GM12878 (cell line): ENCODE measurements at regions not wholly inside any gene's neighbourhood (a gene's known extent, or its start where the extent isn't known, plus 50 kb on each side); places are given as distances from the start of the nearest gene placed in this dataset.

ENCODE experiments used
- ATAC-seq: fragments of 200-7000 bp; cut with Tn5 transposase; 3 replicates; pipeline ENCODE4 v1.9.1; 2020; ENCODE audit warnings: mild to moderate bottlenecking, moderate library complexity
- BruUV-seq: library from RNA; stranded (reverse); fragments of 400-500 nt; replicated peaks from 2 replicates; lab custom pipeline; 2021; lab: Mats Ljungman, UMichigan
- CTCF ChIA-PET: fragments of 300-600 bp; sonication (Branson Sonifier 250); formaldehyde crosslinking; extraction: SDS; loops from one replicate; lab custom pipeline; 2021; ENCODE audit warnings: inconsistent platforms; lab: Yijun Ruan, JAX
- POLR2A ChIA-PET: fragments of 350-600 bp; formaldehyde crosslinking; extraction: SDS; loops from one replicate; lab custom pipeline; 2021; ENCODE audit warnings: inconsistent platforms; lab: Charles Lee
- RAD21 ChIA-PET: fragments of 300-600 bp; sonication (Branson Sonifier 250); formaldehyde crosslinking; loops from one replicate; lab custom pipeline; 2023; ENCODE audit warnings: antibody characterized with exemption; ENCODE audit not compliant: unreplicated experiment; lab: Charles Lee
- SMC1A ChIA-PET: fragments of 300-600 bp; sonication (Branson Sonifier 250); formaldehyde crosslinking; loops from one replicate; lab custom pipeline; 2023; ENCODE audit not compliant: unreplicated experiment, uncharacterized antibody; lab: Charles Lee
- DNase-seq: peaks from one replicate; pipeline ENCODE4 v3.0.0-alpha.2; 2011; ENCODE audit warnings: low read depth, low spot score
- FAIRE-seq: peaks from 3 replicates; lab custom pipeline; 2011; peaks lifted over from hg19 to GRCh38; lab: Jason Lieb, UNC
- H2AFZ ChIP-seq: 2 replicates; pipeline ENCODE4 v1.6.0; 2011; ENCODE audit warnings: low read depth, low read length, control low read depth; ENCODE audit not compliant: control insufficient read depth
- H3K27ac ChIP-seq: 2 replicates; pipeline ENCODE4 v1.5.1; 2011; ENCODE audit warnings: control low read depth; ENCODE audit not compliant: control insufficient read depth, insufficient read depth
- H3K27me3 ChIP-seq, 2 experiments: replicated peaks in 1 of 2; 2 replicates each; pipeline versions ENCODE4 v1.6.0 to v1.6.1; 2011; ENCODE audit warnings: low read length in 1 of 2; ENCODE audit not compliant: control insufficient read depth in 2 of 2, insufficient read depth in 2 of 2
- H3K36me3 ChIP-seq, 2 experiments: 2 replicates each; pipeline ENCODE4 v1.5.1; 2011; ENCODE audit warnings: low read length in 1 of 2; ENCODE audit not compliant: control insufficient read depth in 2 of 2, insufficient read depth in 2 of 2
- H3K4me1 ChIP-seq: 2 replicates; pipeline ENCODE4 v1.6.1; 2011; ENCODE audit warnings: mild to moderate bottlenecking, low read length, moderate library complexity, mixed read lengths; ENCODE audit not compliant: control insufficient read depth, insufficient read depth
- H3K4me2 ChIP-seq: 2 replicates; pipeline ENCODE4 v1.6.0; 2011; ENCODE audit warnings: control low read depth; ENCODE audit not compliant: control insufficient read depth, insufficient read depth
- H3K4me3 ChIP-seq: fragments of 200-600 bp; sonication (generic); 2 replicates; pipeline ENCODE4 v1.5.1; 2016
- H3K79me2 ChIP-seq: 2 replicates; pipeline ENCODE4 v1.6.0; 2011; ENCODE audit warnings: low read length; ENCODE audit not compliant: control insufficient read depth, insufficient read depth
- H3K9ac ChIP-seq: 2 replicates; pipeline ENCODE4 v1.8.0; 2011; ENCODE audit warnings: low read length, control low read depth, mixed read lengths; ENCODE audit not compliant: control insufficient read depth, insufficient read depth
- H3K9me3 ChIP-seq: replicated peaks from 3 replicates; pipeline ENCODE4 v1.5.1; 2011; ENCODE audit warnings: mild to moderate bottlenecking, low read length; ENCODE audit not compliant: control insufficient read depth, insufficient read depth
- H4K20me1 ChIP-seq: 2 replicates; pipeline ENCODE4 v1.6.0; 2011; ENCODE audit not compliant: control insufficient read depth, insufficient read depth
- CTCF ChIP-seq, 3 experiments: IDR thresholded peaks in 2 of 3; conservative IDR thresholded peaks in 1 of 3; 2 replicates each; pipeline ENCODE4 v1.5.1; 2011; ENCODE audit warnings: low read depth in 3 of 3, low read length in 3 of 3, mild to moderate bottlenecking in 3 of 3, control low read depth in 2 of 3, moderate library complexity in 2 of 3, inconsistent platforms in 1 of 3, mixed read lengths in 1 of 3; ENCODE audit not compliant: control insufficient read depth in 2 of 3, insufficient read depth in 1 of 3; ENCODE audit errors: extremely low read depth in 1 of 3
- GATAD2B ChIP-seq: fragments of 450-650 bp; conservative IDR thresholded peaks from 2 replicates; pipeline ENCODE4 v1.6.1; 2017; ENCODE audit warnings: low read depth, mild to moderate bottlenecking, moderate library complexity
- MYC ChIP-seq: IDR thresholded peaks from 2 replicates; pipeline ENCODE4 v1.6.1; 2011; ENCODE audit warnings: mild to moderate bottlenecking, low read length, moderate library complexity, inconsistent platforms; ENCODE audit not compliant: insufficient read depth, insufficient replicate concordance, insufficient read length, severe bottlenecking
- POLR2AphosphoS2 ChIP-seq: IDR thresholded peaks from 2 replicates; pipeline ENCODE4 v1.6.1; 2011; ENCODE audit warnings: low read depth, mild to moderate bottlenecking, low read length, improper control_type of control experiment, moderate library complexity
- POLR2AphosphoS5 ChIP-seq: IDR thresholded peaks from 2 replicates; pipeline ENCODE4 v1.6.1; 2011; ENCODE audit warnings: mild to moderate bottlenecking, low read length, inconsistent platforms
- RAD51 ChIP-seq: fragments of 450-650 bp; IDR thresholded peaks from 2 replicates; pipeline ENCODE4 v1.6.1; 2016; ENCODE audit warnings: moderate library complexity, mild to moderate bottlenecking, inconsistent platforms
- RELA ChIP-seq: fragments of 450-650 bp; IDR thresholded peaks from 2 replicates; pipeline ENCODE4 v1.8.0; 2014; ENCODE audit warnings: borderline replicate concordance; ENCODE audit not compliant: partially characterized antibody
- RFX5 ChIP-seq: IDR thresholded peaks from 2 replicates; pipeline ENCODE4 v1.6.1; 2011; ENCODE audit warnings: low read depth, low read length, improper control_type of control experiment
- SIN3A ChIP-seq: IDR thresholded peaks from 2 replicates; pipeline ENCODE4 v1.6.1; 2012; ENCODE audit warnings: low read depth, low read length, improper control_type of control experiment
- SIX5 ChIP-seq: IDR thresholded peaks from 2 replicates; pipeline ENCODE4 v1.6.1; 2011; ENCODE audit warnings: mild to moderate bottlenecking, low read depth, low read length, moderate library complexity; ENCODE audit not compliant: severe bottlenecking
- SRF ChIP-seq, 2 experiments: IDR thresholded peaks; 2 replicates each; pipeline ENCODE4 v1.6.1; 2011; ENCODE audit warnings: low read depth in 2 of 2, low read length in 2 of 2, mild to moderate bottlenecking in 1 of 2, moderate library complexity in 1 of 2
- TAF1 ChIP-seq: IDR thresholded peaks from 2 replicates; pipeline ENCODE4 v1.6.1; 2011; ENCODE audit warnings: mild to moderate bottlenecking, low read depth, low read length, borderline replicate concordance
- TCF7 ChIP-seq: IDR thresholded peaks from 2 replicates; pipeline ENCODE4 v1.6.1; 2014; ENCODE audit warnings: antibody characterized with exemption, borderline replicate concordance
- WGBS: methylation state at CpG from one replicate; pipeline ENCODE4 v1.1.6; 2016; ENCODE audit warnings: low lambda C conversion rate; ENCODE audit not compliant: insufficient replicate concordance, insufficient coverage; ENCODE audit errors: missing lambda C conversion rate; 5-methylcytosine and 5-hydroxymethylcytosine counted together
- in situ Hi-C: fragments of 300-500 bp; cut with MboI; formaldehyde crosslinking; loops from 9 replicates; pipeline ENCODE4 v1.14.3; 2018; ENCODE audit warnings: mixed read lengths
- intact Hi-C: fragments of 100-400 bp; cut with micrococcal nuclease; formaldehyde crosslinking; loops from one replicate; pipeline ENCODE4 v1.14.2; 2022; ENCODE audit not compliant: unreplicated experiment
- TF ChIP-seq, protein P1 (sequence below): fragments of 450-650 bp; IDR thresholded peaks from 2 replicates; pipeline ENCODE4 v1.6.1; 2017; ENCODE audit warnings: mild to moderate bottlenecking

DNA sequence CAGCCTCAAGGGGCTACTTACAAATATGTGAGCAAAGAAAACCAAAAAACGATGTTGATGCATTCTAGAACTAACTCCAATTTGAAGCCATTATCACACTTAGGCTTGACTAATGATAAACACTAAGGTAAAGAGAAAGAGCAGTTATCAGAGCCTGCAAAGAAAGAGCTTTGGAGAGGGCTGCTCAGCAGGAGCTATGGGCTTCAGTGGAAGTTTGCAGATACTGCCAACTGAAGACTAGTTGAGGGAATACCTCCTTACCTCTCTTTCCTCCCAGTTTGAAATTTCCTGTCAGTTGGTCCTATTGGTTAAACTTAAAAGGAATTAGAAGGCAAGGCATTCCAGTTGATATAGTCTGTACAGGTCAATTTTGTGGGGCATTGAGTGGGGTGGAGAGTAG lies 498.1 kb upstream of the POT1 start:
- BruUV-seq = no TSS peak
- intact Hi-C loops (no loop called here), in situ Hi-C loops (no loop called here)
- Histone ChIP-seq H3K4me3 (no peak overlapping the region), H3K27ac (no peak overlapping the region), H3K9ac (no peak overlapping the region), H3K4me2 (no peak overlapping the region), H2AFZ (no peak overlapping the region), H3K79me2 (no peaks in the 10 kb centered on the region), H3K27me3 (no peaks in the 10 kb centered on the region), H4K20me1 (no peaks in the 10 kb centered on the region), H3K4me1 (no peaks in the 10 kb centered on the region), H3K9me3 (no peaks in the 10 kb centered on the region), H3K36me3 (no peaks in the 10 kb centered on the region)
- ATAC-seq (no peak), FAIRE-seq (no peak), DNase-seq (no peak)
- CTCF ChIA-PET = interaction anchor here (1.0 kb wide), 1 partner anchor 14 kb away, joined by 3 read pairs; no protein-coding TSS in a partner anchor
- RAD21 ChIA-PET = no interaction called here
- WGBS = 0% methylated on average over 1 of the region's 1 CpG
- POLR2A ChIA-PET = no interaction called here
- SMC1A ChIA-PET = interaction anchor here (1.2 to 1.4 kb wide), 2 partner anchors 12 to 75 kb away, joined by 3 to 4 read pairs; no protein-coding TSS in a partner anchor
- TF ChIP-seq SIN3A (no peak), RFX5 (no peak), TCF7 (no peak), POLR2AphosphoS2 (no peak), RAD51 (no peak), MYC (no peak), RELA (no peak), CTCF (IDR thresholded peaks at IDR 0.05 in 2 of 3, conservative IDR thresholded peaks at IDR 0.05 in 1 of 3; ENCODE audit: control insufficient read depth in 2 of 3, extremely low read depth in 1 of 3, insufficient read depth in 1 of 3, low read depth in 3 of 3, low read length in 3 of 3) (no peak), GATAD2B (no peak), POLR2AphosphoS5 (no peak), TAF1 (no peak), SIX5 (no peak), SRF (IDR thresholded peaks at IDR 0.05; ENCODE audit: low read depth in 2 of 2, low read length in 2 of 2) (no peak)
- TF ChIP-seq, protein P1, sequence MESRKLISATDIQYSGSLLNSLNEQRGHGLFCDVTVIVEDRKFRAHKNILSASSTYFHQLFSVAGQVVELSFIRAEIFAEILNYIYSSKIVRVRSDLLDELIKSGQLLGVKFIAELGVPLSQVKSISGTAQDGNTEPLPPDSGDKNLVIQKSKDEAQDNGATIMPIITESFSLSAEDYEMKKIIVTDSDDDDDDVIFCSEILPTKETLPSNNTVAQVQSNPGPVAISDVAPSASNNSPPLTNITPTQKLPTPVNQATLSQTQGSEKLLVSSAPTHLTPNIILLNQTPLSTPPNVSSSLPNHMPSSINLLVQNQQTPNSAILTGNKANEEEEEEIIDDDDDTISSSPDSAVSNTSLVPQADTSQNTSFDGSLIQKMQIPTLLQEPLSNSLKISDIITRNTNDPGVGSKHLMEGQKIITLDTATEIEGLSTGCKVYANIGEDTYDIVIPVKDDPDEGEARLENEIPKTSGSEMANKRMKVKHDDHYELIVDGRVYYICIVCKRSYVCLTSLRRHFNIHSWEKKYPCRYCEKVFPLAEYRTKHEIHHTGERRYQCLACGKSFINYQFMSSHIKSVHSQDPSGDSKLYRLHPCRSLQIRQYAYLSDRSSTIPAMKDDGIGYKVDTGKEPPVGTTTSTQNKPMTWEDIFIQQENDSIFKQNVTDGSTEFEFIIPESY = no peak
